Iris pigment epithelial cell (primary cell): ENCODE measurements at regions not wholly inside any gene's neighbourhood (a gene's known extent, or its start where the extent isn't known, plus 50 kb on each side); places are given as distances from the start of the nearest gene placed in this dataset.
"Not testable (repeated sequence)": the region's sequence is repeated elsewhere in the genome, so short reads cannot be mapped to it uniquely, and the experiment has no call there.

Source experiments
- DNase-seq: peaks from one replicate; pipeline ENCODE4 v3.0.0-alpha.2; 2011; ENCODE audit warnings: low read depth

DNA sequence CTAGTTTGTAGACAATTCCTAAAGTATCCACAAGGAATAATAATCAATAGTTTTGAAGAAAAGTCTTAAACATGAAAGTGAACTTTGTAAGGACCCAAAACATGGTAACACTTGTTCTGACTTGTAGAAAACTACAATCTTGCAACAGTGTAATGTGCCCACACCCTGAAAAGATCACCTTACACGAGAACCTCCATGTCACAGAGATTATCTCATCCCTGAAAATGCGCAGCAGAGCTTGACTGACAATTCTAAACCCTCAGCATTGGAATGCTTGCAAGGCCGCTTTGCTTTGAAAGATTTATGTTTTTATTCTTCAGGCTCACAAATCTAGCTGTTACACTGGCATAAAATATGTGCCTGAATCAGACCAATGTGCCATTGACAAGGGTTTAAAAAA is 346.6 kb downstream of the KLF13 start:
- DNase-seq, result not testable (repeated sequence)

DNA sequence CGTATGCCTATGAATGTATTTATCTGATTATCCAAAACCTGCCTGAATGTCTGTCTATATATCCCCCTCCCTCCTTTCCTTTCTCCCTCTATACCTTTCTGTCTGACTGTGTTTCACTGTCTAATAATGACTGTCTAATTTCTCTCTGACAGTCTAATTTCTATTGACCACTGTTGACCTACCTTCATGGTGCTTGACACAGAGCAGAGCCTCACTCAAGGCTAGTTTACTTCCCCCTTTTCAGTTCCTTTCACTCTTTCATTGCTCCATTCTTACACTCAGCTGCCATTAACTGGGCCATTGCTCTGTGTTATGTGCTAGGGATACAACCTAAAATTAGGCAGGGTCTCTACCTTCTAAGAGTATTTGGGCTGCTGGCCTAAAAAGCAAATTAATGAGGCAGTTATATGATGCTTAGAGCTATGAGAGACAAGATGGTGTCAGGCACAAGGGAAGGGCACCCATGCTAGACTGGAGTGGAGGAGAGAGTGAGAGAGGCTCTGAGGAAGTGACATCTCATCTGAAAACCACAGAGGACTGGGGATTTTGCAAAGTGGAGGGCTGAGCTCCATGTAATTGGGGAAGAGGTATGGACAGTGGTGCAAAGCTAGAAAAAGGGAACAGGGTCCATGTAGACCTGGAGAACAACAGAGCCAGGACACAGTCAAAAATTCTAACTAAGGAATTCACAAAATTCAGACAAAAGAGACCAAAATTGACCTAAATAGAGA is 348.6 kb upstream of the CHRNA7 start:
- not testable (repeated sequence) for DNase-seq

DNA sequence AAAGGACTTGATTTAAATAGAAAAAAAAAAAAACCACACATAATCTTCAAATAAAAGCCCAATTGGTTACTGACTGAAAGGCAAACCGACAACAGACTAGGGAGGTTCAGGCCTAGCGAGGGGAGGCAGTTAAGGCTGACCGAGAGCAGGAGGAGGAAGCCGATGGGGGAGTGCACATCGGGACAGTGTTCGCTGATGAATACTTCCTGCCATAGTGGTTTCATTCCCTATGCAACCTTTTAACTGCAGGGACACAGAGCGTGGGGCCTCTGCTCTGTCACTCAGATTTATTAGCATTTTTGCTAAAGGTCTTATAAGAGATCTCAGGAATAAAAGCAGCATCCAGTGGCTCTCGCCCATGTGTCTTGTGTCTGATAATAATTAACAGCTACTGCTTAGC is 343.2 kb upstream of the CHRNA7 start:
- not testable (repeated sequence) for DNase-seq

DNA sequence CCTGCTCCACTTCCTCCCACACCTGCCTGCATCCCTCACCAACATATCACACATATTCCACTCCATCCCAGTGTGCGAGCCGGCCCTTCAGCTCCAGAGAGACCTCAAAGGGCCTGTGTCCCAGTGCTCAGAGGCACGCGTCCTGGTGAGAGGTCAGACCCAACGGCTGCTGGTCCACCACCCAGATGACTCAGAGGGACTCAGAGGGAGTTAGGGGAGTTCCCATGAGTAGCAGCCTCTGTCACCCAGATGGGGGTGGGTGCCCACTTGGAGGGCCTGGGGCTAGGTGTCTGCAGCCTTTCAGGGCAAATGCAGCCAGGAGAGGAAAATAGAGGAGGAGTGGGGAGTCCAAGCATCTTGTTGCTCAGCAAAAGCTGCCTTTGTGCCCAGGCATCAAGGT is 333.8 kb upstream of the CHRNA7 start:
- not testable (repeated sequence) for DNase-seq

DNA sequence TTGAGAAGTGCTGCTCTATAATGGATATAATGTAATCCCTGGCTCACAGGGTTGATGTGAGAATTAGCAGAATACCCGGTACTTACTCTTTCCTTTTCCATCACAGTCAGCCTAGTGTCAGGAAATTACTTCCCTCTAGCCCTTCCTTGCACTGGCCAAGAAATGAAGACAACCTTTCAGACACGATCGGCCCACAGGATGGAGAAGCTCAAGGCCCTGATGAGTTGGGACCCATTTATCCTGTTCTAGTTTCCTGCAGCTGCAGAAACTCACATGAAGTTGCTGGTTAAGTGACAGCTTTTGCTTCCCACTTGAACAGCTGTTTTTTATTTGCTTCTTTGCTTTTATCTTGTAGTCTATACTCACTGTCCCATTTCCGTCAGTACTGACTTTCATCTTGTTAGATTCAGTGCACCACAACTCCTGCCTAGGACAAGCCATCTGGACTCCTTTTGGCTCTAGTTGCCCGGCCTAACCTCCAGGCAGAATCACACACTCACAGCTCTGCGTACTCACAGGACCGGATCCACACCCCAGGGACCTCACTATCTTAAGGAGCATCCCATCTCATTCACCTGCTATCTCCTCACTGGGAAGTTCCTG is 325.1 kb upstream of the CHRNA7 start:
- not testable (repeated sequence) for DNase-seq

DNA sequence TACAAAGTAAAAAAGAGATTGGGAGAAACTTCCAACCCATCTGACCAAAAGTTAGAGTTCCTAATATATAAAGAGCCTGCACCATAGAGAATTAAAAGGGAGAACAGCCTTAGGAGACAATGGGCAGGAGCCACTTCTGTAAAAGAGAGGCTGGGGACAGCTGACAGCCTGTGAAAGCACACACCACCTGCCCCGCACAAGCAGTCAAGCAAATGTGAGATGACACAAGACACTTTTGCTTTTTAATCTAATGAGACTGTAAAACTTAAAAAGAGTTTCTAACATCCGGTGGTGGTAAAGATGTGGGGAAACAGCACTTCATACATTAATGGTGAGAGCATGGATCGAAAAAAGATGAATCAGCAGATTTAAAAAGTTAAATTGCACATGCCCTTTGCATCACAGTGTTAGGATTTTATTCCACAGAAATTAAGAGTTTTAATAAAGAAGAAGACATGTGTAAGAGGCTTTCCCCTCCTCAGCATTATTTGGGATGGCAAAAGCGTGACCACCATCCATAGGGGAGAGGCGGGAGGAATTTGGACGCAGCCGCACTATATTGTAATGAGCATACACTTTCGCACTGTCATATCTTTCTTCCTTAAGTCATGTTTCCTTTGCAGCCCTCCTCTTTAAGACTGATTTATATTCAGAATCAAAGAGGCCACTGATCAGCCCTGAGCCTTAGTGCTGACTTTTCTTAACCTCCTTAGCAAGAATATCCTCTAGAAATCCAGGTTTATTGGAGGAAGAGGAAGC is 322.2 kb upstream of the CHRNA7 start:
- DNase-seq, result not testable (repeated sequence)

DNA sequence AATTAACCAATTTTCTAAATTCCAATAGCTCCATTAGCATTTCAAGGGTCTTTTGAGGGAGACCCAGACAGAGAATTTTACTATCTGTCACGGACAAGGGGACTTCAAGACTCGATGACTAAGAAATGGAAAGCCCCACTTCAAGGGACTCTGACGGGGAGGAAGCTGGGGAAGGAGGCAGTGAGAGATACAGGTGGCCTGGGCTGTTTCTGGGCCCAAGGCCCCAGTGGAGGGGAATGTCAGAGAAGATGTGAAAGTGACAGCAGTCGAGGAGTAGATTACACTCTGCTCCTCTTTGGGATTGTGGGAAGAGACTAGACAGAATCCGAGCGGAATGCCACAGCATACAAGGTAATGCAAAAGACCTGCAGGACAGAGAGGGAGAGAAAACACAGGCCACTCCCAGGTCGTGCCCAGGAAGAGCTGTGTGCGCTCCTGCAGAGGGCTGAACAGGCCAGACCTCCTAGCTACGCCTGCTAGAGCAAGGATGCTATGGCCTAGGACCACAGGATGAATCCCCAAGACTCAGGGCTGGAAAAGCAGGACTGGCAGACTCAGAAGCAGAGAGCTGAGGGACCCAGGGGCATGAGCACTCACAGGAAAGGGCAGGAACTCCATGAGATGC is 321.5 kb upstream of the CHRNA7 start:
- DNase-seq, result not testable (repeated sequence)

DNA sequence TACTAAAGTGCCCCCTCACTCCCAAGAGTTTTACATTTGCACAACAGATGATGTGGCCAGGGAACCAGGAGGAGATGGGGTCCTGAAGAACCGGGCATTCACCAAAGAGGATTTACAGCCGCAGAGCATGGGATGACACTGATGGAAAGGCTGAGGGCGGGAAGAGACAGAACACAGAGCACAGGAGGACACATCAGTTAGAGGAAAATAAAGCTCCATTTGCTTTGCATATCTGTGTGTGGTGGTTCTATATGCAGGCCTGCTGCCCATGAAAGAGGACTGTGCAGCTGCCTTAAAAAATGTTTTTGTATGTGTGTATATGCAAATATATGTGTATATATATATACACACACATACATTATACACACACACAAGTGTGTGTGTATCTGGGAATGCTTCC is 320.8 kb upstream of the CHRNA7 start:
- DNase-seq, result not testable (repeated sequence)

DNA sequence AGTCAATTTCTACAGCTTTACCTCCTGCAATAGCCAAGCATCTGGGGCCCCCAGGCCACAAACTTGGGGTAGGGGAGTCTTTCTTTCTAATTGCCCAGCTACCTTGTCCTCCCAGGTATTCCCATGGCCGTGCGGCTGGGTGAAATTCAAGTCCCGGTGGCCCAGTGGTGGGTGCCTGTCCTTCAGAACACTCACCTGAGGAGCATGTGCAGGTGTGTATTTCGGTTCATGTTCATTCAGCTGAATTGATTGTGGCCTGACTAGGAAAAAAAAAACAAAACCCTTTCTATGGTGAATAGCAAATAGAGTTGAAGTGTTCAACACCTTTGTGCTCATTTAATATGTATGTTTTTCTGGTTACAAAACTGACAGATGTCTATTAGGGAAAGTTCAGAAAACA is 319.5 kb upstream of the CHRNA7 start:
- not testable (repeated sequence) for DNase-seq

DNA sequence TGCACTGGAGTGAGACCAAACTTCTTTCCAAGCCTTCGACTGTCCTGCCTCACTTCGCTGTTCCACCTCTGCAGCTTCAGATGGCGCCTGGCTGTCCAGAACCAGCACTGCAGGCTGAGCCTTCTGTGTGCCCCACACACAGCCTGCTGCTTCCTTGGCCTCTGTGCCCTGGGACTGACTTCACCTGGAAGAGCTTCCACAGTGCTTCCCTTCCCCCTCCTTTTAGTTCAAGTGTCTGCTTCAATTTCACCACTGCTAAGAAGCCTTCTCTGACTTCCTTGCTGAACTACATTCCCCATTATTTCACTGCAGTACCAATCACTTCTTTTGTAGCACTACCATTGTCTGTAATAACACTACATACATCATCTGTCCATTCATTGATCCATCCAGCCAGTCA is 315.1 kb upstream of the CHRNA7 start:
- not testable (repeated sequence) for DNase-seq

DNA sequence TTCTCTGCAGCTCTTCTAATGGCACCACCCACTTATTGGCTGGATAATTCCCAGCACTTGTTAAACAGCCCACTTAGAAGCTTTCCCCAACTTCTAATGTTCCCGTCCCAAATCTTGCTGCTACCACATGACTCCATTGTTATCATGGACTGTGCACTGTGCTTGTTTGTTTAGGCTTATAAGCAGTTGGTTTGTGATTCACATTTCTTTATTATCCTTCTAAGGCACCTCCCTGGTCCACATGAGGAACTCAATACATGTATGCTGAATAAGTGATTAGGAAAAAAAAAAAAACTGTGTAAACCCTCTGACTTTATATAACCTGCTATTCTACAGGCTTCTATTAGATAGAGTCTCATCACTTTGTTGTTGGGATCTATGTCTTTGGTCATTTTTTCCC is 311.7 kb upstream of the CHRNA7 start:
- DNase-seq, result not testable (repeated sequence)

DNA sequence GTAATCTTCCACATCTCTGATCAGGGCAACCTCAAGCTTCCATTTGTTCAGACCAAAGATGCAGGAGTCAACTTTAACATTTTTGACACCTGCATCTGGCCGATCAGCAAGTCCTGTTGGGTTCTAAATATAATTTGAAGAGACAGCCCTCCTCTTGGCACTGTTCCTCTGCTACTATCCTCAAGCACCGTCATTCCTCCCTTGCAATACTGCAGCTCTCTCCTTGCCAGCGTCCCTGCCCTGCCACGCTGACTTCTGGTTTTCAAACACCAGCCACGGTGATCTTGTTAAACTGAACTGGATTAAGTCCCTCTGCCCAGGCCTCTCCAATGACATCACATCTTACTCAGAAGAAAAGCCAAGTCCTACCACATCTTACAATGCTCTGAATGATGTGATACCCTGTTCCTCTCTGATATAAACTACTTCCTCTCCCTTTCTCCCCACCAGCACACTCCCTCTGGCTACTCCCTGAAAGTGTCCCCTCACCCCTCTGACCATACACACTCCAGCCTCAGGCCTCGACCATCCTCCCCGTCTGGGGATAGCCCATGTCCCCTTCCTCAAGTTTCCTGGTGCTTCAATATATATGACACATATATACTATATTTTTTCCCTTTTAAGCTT is 310.8 kb upstream of the CHRNA7 start:
- not testable (repeated sequence) for DNase-seq

DNA sequence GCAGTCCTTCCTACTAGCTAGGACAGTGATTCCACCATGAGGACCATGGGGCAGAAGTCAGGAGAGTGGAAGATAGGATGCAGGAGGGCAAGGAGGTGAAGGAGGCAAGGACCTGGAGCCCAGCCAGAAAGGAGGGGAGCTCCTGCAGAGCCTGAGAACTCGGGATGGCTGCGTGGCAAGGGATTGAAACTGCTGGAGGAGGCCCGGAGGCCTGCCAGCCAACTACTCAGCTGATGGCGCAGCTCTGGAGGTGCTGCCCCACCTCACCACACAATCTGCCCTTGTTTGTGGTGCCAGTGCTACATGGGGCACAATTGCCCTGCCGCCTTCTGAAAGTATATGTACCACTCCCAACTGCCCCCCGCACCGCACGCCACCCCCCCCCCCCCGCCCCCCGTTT is 307.3 kb upstream of the CHRNA7 start:
- DNase-seq, result not testable (repeated sequence)

DNA sequence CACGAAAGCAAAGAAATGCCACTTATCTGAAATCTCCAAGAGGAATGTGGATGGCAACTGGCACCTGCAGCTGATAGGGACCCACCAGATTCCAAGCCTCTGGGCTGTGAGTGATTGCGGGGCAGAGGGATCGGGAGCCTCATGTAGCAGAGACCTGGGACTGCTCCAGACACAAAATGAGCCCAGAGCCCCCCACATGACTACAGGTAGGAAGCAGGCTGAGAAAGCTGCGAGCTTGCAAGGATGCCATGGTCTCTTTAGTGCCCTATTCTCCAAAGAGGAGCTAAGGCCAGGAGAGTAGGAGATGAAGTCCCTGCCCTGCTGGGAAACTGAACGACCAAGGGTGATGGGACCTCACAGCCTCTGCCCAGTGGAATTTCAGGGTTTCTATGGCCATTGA is 305.4 kb upstream of the CHRNA7 start:
- DNase-seq, result not testable (repeated sequence)

DNA sequence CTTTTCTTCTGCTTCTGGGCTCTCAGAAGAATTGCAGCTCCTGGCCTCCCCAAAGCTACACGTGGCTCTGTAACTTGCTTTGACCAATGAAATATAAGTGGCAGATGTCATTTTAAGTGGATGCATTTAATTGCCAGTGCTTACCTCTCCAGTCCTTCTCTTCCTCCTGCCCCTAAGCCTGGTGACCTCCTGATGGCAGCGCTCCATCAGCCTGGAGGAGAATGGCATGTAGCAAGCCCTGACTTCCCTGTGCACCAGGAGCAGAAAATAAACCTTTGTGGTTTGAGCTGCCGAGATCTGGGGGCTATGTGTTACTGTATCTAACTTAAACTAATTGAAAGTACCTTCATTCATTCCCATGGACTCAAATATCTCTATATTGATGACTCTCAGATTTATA is 304.7 kb upstream of the CHRNA7 start:
- not testable (repeated sequence) for DNase-seq

DNA sequence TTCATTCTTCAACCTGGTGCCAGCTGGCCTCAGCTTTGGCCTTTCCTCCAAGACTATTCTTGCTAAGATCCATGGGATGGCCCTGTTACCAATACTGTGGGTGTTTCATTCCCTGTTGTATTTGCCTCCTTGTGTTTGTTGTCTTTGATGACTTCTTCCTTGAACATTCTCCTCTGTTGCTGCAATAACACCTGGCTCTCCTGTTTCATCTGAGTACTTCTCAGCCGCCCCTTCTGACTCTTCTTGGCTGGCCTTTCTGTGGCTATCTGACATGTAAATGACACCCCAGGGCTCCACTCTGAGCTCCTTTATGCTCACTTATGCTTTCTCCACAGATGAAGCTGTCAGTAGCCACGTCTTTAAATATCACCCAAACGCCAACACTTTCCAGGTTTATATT is 302.7 kb upstream of the CHRNA7 start:
- DNase-seq, result no peak

DNA sequence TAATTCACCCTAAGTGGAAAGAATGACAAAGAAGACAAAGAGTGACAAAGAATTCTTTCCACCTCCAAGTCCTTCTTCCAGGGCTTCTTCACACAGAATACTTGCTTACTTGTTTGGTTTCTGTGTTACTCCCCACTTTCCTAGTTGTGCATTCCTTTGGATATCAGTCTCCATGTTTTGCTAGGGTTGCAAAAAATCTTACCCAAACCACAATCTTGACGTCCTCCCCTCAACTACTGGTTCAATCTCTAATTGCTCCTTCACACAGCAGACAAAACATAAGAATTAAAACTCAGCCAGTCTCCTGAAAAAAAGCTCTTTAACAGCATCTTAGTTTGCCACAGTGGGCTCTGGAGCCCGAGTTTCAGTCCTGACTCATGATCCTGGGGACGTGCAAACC is 297.6 kb upstream of the CHRNA7 start:
- no peak for DNase-seq

DNA sequence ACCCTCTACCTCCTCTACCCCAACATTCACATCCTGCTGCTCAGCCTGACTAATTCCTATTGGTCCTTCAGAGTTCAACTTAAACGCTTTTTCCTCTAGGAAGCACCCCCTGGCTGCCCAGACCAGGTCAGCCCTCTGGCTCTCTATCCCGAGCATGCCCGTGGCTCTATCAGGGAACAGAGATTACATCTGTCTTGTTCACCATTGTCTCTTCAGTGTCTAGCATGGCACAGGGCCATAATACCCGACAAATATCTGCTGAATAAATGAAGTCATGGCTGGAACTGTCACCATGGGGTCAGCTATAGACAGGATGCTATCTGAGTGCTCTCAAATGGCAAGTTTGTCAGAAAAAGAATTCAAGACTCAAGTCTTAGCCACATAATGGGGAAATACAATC is 296.9 kb upstream of the CHRNA7 start:
- DNase-seq, result no peak

DNA sequence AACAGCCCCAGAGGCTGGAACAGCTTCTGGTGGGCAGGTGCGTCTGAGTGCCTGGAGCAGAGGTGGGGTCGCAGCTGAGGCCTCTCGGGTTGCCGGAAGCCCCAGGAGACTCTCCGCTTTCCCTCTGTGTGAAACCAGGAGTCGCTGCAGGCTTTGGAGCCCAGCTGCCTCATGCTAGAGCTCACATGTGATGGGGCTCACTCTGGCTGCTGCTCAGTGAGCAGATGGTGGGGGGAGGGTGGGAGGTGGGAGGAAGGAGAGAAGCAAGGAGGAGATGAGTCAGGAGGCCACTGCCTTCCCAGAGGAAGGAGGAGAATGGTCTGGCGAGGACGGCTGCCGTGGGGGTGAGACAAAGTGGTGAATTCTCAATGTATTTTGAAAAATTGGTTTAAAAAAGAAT is 290.1 kb upstream of the CHRNA7 start:
- no peak for DNase-seq

DNA sequence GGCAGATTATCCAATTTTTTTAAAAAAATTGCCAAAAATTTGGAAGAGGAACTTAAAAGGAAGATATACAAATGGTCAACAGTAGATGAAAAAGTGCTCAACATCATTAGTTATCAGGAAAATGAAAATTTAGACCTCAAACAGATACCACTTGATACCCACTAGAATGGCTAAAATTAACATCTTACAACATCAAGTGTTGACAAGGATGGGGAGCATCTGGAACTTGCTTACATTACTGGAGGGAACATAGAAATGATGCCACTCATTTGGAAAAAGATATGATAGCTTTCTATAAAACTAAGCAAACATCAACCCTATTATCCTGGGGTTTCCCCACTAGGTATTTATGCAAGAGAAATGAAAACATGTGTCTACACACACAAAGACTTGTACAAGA is 284.5 kb upstream of the CHRNA7 start:
- no peak for DNase-seq

DNA sequence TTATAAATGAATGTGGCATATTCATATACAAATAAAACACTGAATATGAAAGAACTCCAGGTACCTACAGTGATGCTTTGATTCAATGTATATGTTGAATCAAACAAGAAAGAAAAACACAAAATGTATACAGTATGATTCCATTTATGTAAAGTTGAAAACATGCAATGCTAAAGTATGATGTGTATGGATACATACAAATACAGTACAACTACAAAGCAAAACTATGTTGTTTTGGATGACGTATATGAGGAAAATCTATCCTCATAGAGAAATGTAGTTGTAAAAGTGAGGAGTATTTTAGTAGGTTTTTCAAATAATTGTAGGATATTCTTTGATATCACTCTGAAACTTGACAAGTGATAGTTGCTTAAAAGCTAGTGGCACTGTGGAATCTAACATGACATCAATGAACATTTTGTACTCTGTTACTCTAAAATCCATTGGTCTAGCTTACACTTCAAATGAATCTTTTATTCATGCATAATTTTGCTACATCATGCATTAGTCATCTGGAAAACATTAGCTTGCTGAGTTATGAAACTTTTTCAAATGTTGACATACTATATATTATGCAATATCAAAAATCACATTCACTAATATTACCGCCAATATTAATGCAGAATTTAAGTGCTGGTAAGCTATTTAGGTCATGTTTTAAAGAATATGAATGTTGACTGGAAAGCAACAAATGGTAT is 278.1 kb upstream of the CHRNA7 start:
- DNase-seq, result peak; percentile 44

DNA sequence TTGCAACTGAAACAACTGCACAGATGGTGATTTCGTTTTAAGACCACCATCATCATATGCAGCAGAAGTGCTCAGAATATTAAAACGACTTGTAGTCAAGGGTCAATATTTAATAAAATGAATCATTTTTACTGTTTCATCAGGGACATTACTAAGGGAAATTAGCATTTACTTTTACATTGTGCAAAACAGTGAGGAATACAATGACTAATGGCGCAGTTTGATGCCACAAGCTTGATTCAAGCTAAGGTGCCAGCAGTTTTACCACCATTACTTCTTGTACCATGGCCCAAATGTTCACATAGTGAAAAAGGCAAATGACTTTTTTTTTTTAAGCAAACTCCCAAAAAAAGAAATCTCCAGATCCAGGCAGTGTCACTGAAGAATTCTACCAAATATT is 277.4 kb upstream of the CHRNA7 start:
- DNase-seq, result no peak
